ENCODE measurements at regions not wholly inside any gene's neighbourhood (a gene's known extent, or its start where the extent isn't known, plus 50 kb on each side); places are given as distances from the start of the nearest gene placed in this dataset.

DNA sequence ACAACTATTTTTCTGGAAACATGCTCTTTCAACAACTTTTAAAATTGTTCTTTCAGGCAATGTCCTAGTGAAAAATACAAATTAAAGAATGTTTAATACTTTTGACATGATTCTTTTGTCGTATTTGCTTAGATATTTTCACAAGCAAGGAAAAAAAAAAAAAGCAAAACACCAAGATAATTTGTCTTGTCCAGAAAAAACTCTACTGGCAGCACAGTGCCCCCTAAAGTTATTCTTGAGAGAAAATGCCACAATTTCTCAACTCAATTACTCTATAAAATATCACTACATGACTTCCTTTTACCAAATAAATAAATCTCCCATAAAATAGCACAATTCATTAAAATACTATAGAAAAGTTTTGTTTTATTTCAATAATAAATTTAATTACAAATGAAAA lies 652.5 kb upstream of the EPHA7 start:
- no peak for DNase-seq (ENCODE audit: low spot score)

DNA sequence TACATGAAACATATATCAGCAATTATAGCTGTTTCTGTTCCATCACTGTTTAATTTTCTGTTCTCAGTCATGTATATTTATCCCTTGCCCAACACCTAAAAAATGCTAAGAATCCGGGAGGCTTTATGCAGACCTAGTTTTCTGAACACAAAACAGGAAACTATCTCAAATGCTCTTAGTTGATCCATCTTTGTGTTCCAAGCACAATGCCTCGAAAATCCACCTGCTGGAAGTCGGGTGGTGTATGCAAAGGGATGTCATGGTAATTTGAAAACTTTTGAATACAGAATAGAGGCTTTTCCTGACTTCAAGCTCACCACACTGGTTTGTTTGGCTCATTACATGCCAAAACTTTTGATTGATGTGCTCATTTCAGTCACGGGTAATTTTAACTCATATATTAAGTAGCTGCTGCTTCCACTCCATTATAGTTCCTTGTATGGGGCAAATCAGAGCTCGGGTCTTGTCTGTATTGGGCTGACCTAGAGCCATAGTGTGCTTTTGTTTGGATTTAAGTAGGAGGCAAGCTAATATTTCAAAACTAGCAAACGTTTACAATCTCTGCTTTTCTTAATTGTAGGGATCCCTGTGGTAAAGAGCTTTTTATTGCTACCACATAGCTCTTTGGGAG lies 646.5 kb upstream of the EPHA7 start:
- no peak for DNase-seq (ENCODE audit: low spot score)

DNA sequence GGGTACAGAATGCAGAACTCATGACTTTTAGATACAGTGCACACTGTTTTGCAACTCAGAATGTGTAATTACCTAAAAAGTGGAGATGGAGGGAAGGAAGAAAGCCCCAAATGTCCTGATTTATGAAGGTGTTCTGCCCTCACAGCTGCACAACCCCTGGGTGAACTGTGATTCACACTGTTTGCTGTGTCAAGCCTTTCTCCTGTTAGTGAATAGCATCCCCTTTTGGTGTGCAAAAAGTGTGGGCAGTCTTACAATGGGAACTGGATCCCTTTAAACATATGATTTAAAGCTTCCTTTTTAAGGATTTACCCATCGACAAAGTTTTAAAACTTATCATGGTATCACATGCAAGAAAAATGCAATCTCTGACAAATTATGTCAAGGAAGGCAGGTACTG lies 633.4 kb upstream of the EPHA7 start:
- DNase-seq (ENCODE audit: low spot score), result no peak

DNA sequence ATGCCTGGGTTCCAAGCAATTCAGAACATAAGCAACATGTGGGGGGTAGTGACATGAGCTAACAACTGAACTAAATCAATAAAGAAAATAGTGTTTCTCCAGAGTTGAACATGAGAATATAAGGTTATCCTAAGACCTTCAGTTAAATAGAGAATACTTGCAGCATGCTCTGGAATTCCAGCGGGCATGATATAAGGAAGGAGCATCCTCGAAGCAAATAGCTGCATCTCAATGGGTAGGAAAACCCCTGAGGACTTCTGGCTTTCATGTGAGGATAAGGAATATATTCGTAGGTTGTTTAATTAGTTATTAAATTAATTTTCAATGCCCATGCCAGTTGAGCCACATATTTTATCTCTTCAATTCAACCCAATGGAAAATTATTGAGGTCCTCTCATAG lies 631.2 kb upstream of the EPHA7 start:
- DNase-seq (ENCODE audit: low spot score), result no peak

DNA sequence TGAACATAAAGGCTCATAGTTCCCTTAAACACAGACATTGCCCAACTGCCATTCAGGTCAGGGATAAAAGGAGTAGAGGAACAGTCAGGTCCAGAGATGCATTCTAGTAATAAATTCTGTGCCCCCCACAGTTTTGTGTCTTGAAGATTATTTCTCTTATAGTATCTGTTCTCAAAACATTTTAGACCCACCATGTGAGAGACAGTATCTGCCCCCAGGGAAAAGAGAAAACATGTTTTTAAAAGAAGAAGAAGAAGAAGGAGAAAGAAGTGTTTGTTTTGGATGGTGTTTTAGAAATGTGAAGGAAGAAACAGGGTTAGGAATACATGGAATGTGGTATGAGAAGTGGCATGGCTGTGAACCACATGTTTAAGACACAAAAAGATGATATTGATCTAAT lies 629.6 kb upstream of the EPHA7 start:
- DNase-seq (ENCODE audit: low spot score), result no peak

DNA sequence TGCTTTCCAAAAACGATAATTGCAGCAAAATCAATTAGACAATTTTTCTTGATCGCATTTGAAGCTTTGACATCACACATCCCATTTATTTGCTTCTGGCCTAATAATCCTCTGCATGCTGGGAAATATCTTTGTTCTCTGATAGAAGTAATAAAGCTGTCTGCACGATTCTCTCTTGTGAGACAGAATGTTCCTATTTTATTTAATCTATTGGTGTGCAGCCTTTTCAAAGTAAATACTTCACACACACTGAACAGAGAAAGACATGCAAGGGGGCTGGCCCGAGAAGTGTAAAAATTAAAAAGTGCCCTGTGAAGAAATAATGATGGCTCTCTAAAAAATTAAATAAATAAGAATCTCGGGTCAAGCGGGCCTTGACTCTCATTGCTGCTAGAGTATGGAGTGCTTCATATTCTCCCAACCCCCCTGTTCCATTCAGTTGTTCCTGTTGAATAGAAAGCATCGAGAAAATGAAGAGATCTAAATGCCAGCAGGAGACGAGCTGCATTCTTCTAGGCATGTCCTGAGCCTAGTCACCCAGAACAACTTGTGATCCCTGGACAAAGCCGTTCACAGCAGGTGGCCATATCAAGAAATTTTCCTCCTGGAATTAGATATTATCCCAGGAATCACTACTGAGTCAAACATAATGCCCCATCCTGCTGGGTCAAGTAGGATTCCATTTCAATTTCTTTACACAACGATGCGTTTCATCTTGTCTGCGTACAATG lies 625.9 kb upstream of the EPHA7 start:
- no peak for DNase-seq (ENCODE audit: low spot score)

DNA sequence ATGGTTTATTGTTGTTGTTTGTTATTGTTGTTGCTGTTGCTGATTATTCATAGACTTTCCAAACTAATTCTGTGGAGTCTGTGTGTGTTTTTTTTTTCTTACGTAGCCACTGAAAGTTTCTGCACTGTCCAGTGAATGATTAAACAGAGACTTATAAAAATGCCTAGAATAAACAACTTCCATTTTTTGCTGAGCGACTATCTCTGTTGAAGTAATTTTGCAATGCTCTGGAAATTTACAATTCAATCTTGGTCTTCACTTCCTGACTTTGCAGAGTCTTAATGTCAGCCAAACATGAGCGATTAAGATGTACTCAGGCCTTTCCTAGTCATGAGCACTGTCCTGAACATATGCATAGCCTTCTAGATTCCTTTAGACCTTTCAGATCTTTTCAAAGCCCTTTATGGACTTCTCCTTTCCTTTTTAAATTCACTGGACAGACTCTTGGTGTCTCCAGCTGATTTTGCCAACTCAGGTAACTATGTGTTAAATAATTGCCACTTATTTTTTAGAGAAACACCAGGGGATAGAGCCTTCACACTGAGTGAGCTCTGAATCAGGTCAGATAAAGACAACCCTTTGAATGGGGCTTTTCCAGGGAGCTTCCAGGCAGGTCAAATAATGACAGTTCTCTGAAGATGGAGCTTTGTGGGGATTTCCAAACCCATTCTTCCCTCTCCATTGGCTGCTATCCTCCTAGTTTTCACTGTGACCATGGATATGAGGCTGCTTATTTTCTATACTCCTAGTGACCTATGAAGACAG lies 622.8 kb upstream of the EPHA7 start:
- DNase-seq (ENCODE audit: low spot score), result no peak

DNA sequence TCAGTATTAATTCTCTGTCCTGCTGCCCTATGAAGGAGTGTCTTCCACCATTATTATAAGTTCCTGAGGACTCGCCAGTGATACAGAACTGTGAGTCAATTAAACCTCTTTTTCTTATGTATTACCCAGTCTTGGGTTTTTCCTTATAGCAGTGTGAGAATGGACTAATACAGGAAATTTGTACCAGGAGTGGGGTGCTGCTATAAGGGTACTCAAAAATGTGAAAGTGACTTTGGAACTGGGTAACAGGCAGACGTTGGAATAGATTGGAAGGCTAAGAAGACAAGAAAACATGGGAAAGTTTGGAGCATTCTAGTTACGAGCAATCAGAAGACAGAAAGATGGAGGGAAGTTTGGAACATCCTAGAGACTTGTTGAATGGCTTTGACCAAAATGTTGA lies 616.7 kb upstream of the EPHA7 start:
- no peak for DNase-seq (ENCODE audit: low spot score)

DNA sequence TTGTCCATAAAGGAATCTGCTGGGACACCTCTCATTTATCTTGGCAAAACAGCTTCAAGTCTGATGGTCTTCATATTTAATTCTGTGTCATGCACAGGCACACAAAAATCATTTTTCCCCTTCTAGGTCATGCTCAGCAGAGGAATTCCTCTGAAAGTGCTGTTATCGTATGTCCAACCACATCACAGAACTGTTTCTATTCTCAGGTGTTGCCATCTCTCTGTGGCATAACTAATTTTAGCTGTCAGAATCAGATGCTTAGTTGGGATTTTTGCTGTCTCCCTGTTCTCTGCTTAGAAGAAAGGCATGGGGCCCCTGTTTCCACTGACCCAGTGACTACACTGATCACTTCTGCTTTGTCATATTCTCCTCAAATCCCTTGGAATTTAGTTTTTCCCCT lies 608.0 kb upstream of the EPHA7 start:
- DNase-seq (ENCODE audit: low spot score), result no peak

DNA sequence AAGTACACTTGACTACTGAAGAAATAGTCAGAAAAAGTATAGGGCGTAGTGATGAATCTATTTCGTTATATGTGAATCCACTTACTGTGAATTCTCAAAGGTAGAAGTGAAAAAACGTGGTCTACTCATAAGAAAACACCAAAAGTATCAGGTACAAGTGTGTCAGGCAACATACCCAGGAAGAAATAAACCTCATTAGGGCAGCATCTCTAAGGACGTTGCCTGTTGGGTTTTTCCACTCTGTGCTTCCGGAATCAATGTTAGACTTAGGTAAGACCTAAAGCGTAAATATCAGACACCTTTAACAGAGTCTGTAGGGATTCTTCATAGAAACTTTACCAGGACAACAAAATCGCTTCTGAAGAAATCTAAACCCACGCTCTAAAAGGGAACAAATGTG lies 607.2 kb upstream of the EPHA7 start:
- no peak for DNase-seq (ENCODE audit: low spot score)

DNA sequence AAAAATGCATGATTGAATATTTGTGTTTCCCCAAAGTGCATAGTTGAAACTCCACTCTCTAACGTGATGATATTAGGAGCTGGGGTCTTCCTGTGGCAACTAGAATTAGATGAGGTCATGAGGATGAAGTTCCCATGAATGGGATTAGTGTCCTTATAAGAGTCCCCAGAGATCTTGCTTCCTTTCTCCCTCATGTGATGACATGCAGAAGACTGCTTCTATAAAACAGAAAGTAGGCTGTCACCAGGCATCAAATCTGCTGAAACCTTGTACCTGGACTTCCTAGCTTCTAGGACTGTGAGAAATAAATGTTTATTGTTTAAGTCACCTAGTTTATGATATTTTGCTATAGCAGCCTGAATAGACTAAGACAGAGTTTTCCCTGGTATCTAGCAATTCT lies 586.5 kb upstream of the EPHA7 start:
- DNase-seq (ENCODE audit: low spot score), result no peak

DNA sequence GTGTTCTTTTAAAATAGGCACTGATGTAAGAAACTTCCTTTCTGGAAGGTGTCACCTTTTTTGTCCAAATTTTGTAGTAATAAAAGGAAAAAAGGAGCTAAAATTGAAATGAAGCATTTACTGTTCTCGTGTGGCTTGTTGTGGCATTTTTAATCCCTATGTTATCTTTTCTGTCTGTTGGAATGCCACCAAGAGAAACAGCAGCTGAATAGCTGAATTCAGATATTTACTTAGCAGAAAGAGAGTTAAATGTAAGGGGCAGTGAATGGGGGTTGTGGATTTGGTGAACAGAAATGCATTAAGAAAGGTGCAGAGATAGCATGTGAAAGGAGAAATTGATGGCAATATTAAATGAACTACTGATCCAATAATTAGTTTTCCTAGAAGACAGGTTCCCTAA lies 573.6 kb upstream of the EPHA7 start:
- DNase-seq (ENCODE audit: low spot score), result no peak

DNA sequence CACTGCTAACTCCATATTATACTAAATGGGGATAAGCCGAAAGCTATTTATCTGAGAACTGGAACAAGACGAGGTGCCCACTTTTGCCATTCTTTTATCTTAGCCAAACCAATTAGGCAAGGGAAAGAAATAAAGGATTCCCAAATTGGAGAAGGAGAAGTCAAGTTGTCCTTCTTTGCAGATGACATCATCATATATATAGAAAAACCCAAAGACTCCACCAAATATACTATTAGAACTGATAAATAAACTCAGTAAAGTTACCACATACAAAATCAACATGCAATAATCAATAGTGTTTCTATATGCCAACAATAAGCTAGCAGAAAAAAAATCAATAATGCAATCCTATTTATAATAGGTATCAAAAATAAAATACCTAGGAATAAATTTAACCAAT lies 570.3 kb upstream of the EPHA7 start:
- no peak for DNase-seq (ENCODE audit: low spot score)

DNA sequence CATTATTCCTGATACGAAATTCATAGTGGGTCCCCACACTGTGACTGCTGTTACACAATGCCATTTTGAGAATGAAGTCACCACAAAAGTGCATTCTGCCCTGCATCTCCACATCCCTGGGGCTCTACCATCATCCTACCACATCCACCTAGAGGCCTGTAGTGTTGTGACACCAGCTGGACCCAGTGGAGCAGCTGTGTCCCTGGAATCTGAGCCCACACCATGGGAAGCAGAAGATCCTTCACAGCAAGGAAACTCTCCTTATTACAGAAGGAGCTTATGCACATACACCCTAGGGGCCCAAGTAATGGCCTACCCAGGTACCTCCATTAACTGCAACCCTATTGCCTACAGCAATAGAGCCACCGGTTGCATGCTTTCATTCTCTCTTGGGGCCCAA lies 566.6 kb upstream of the EPHA7 start:
- DNase-seq (ENCODE audit: low spot score), result no peak

DNA sequence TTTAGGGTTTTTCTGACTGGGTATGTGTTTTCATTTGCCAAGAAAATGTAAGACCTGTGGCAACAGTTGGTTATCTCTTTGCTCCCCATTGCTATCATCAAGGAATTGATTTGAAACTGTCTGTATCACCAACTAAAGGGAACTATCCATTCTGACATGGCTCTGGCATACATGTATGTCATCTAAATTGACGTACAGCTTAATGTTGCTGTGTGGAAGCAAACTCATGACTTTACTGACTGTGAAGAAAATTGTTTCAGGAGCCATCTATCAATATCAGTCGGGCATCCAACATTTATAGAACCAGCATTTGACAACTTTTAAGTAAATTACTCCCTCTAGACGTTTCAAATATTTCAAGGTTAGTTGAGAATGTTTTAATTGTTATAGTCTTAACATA lies 555.8 kb upstream of the EPHA7 start:
- no peak for DNase-seq (ENCODE audit: low spot score)

DNA sequence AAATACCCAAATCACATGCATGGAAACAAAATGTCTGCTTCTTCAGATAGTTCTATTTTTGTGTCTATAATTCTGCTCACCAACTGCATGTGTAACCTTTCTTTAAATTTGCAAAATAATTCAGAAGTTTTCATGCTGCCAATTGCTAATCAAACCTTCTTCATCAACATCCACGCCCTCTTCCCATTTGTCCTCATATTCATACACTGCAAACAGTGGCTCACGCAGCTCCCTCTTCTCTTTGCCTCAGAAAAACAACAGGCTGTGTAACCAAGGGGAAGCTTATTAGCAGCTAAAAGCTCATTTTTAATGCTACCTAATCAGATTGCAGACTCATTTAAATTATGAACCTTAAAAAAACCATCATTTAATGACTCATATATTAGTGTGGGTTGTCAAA lies 555.0 kb upstream of the EPHA7 start:
- no peak for DNase-seq (ENCODE audit: low spot score)

DNA sequence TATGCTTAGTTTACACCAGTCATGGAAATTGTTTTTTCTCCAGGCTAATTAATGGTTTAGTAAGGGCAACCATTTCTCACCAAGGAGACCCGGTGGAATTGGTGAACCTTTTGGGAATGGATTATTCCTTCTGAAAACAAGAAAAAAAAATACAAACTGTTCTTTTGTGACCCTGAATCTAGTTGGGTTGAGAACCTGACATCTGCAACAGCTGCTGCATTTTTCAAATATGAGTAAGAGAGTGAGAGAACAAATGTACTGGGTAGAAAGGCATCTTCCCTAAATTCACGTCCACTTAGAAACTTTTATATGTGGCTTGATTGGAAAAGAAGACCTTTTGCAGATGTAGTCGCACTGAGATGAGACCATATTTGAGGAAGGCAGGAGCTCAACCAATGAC lies 553.4 kb upstream of the EPHA7 start:
- no peak for DNase-seq (ENCODE audit: low spot score)

DNA sequence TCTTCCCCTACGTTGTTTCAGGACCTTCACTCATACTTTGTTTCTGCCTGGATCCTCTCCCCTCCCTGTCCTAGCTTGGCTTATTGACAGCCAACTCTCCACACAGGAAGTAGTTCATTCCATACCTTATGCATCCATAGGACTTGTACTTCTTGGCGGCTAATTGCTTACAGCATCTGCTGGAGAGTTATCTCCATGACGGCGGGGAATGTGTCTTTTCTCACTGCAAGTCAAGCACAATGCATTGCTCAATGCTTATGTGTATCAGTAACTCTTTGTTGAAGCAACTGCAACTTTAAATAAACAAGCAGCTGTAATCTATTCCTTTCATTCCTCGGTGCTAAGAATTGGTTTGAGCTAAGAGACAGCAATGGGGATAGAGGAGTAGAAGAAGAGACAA lies 551.3 kb upstream of the EPHA7 start:
- no peak for DNase-seq (ENCODE audit: low spot score)

DNA sequence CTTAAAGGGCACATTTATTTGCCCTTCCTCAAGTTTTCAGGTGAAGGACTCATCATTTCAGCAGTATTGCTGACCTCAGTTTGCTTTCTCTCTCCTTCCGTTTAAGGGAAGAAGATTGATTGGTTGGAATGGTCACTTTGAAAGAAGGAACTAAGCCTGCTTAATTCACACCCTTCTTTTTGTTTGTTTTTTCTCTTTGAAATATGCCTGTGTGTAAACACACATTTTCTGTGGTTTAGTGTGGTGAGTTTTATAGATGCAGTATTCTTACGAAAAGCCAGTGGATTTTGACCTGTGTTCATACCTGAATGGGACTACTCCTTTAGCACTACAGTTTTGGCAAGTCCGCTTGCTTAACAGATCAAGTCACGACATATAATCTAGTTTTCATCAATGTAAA lies 548.8 kb upstream of the EPHA7 start:
- DNase-seq (ENCODE audit: low spot score), result no peak

DNA sequence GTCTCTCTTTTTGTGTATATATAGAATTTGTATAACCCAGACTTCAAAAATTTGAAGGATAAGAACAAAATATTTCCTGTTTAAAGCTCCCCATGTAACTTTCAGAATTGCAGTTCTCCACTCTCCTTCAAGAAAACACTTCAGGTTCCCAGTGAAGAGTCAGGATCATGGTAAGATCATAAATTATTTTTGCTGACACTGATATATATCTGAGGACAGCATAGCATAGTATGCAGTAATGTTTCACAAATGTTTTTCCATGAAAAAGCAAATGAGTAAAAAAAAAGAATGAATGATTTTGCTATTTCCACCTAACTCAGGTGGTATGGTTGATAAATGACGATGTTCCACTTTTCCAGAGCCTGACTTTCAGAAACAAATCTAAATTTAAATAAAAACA lies 545.6 kb upstream of the EPHA7 start:
- DNase-seq (ENCODE audit: low spot score), result no peak

DNA sequence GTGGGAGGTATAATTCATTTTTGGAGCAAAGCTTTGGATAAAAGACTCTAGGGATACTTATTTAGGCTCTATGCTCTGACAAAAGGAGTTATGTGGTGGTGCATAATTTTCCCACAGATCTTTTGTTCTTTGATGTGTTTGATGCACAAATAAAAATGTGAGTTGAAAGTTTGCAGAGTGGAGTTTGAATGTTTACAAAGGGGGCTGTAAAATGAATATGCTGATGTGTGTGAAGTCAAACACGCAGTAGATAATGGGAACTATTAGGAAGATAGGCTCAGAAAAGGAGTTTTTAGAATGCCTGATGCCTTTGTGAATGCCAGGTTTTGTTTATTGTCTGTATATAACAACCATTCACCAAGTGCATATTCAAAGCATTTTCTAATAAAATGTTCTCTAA lies 545.0 kb upstream of the EPHA7 start:
- DNase-seq (ENCODE audit: low spot score), result no peak

DNA sequence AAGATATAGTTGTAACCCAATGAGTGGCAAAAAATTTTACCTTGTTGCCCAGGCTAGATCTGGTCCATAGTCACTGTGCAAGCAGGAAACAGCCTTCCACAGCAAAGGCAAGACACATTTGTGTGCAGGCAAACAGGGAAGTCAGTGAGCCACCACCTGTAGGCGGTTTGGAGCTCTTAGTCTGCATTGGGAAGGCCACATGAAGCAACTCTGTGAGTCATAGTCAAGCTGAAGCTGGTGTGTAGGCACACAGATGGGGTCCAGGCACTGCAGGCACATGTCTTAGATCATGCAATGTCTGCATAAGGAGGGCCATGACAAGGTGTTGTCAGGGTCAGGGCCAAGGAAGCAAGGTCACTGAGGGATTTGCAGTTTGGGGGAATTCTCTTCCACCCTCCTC lies 543.2 kb upstream of the EPHA7 start:
- DNase-seq (ENCODE audit: low spot score), result no peak

DNA sequence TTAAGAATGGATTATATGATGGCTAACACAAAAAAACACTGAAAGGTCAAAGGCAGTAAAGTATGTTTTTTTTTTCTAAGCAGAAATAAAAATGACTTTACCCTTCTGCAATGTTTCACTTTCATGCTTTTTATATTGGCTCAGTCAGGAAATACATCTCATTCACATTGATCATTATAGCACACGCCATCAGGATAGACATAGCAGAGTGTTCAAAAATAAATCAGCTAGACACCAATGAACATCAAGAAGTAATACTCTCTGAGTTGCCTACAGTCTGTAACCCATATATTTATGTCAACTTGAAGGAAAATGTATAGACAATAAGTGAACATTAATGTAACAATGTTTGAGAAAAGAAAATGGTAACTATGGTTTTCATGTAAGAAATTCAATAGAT lies 535.2 kb upstream of the EPHA7 start:
- DNase-seq (ENCODE audit: low spot score), result no peak

DNA sequence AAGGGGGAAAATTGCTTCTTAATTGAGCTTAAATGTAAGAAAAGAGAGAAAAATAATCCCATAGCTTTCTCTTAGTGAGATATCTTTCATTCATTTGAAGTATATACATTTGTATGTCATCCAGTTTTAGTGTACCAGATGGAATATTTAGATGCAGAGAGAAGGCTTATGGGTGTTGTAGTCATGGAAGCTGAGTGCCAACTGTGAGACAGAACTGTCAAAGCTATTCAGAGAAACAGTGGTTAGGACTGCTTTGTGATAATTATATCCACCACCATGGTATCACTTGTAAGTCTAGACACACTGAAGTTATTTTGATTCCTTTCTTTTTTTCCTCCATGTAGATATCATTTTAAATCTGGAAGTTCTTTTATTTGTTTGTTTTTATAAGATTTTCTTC lies 524.3 kb upstream of the EPHA7 start:
- no peak for DNase-seq (ENCODE audit: low spot score)
